MG63 (cell line): ENCODE measurements at regions not wholly inside any gene's neighbourhood (a gene's known extent, or its start where the extent isn't known, plus 50 kb on each side); places are given as distances from the start of the nearest gene placed in this dataset.
"Not testable (repeated sequence)": the region's sequence is repeated elsewhere in the genome, so short reads cannot be mapped to it uniquely, and the experiment has no call there.

Experiments used
- DNase-seq: peaks from one replicate; pipeline ENCODE4 v3.0.0-alpha.2; 2020
- H3K27me3 ChIP-seq: fragments of 250-450 bp; sonication (Bioruptor Pico); 2 replicates; pipeline ENCODE4 v1.5.1; 2020; ENCODE audit warnings: mild to moderate bottlenecking, moderate library complexity
- H3K36me3 ChIP-seq: fragments of 250-450 bp; sonication (Bioruptor Pico); 2 replicates; pipeline ENCODE4 v1.5.1; 2020; ENCODE audit warnings: mild to moderate bottlenecking, moderate library complexity
- H3K4me3 ChIP-seq: fragments of 250-450 bp; sonication (Bioruptor Pico); 2 replicates; pipeline ENCODE4 v1.5.1; 2020; ENCODE audit warnings: mild to moderate bottlenecking, moderate library complexity
- H3K9me3 ChIP-seq: fragments of 250-450 bp; sonication (Bioruptor Pico); 2 replicates; pipeline ENCODE4 v1.5.1; 2020; ENCODE audit warnings: mild to moderate bottlenecking, moderate library complexity

- DNase-seq: no peak
- Histone ChIP-seq H3K36me3 (no peaks in the 10 kb centered on the region), H3K27me3 (no peaks in the 10 kb centered on the region), H3K4me3 (no peak overlapping the region), H3K9me3 (no peaks in the 10 kb centered on the region; the same call in 1 of the 2 replicates)
These were observed 434.7 kb downstream of the CPS1 start for GRCh38 chr2:210991107-210991506.

GRCh38 chr2:210994104-210994503, 437.7 kb downstream of the CPS1 start:
- no peak for DNase-seq
- Histone ChIP-seq H3K27me3 (no peaks in the 10 kb centered on the region), H3K9me3 (no peaks in the 10 kb centered on the region; the same call in 1 of the 2 replicates), H3K4me3 (no peak overlapping the region), H3K36me3 (no peaks in the 10 kb centered on the region)

GRCh38 chr2:210997373-210997772, 441.0 kb downstream of the CPS1 start:
- DNase-seq: no peak
- H3K27me3 ChIP-seq: no peaks in the 10 kb centered on the region
- H3K36me3 ChIP-seq: no peaks in the 10 kb centered on the region
- H3K9me3 ChIP-seq: no peaks in the 10 kb centered on the region; the same call in 1 of the 2 replicates
- no peak overlapping the region for H3K4me3 ChIP-seq

DNA sequence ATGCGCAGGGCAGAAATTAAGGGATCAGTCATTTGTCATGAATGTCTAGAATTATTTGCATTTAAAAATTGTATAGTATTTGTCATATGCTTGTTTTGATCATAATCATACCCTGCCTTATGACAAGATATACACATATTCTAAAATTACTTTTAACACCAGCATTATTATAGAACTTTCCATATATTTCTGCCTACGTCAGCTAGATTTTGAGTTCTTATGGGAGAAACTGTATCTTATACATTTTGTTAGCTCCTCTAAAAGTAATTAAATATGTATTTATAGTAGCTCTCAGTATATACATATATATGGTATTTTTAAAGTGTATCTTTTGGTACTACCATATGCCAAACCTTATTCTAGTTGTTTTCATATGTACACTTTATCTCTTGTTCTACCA, 441.9 kb downstream of the CPS1 start:
- Histone ChIP-seq H3K27me3 (no peaks in the 10 kb centered on the region), H3K9me3 (no peaks in the 10 kb centered on the region; the same call in 1 of the 2 replicates), H3K36me3 (no peaks in the 10 kb centered on the region), H3K4me3 (no peak overlapping the region)
- no peak for DNase-seq

DNA sequence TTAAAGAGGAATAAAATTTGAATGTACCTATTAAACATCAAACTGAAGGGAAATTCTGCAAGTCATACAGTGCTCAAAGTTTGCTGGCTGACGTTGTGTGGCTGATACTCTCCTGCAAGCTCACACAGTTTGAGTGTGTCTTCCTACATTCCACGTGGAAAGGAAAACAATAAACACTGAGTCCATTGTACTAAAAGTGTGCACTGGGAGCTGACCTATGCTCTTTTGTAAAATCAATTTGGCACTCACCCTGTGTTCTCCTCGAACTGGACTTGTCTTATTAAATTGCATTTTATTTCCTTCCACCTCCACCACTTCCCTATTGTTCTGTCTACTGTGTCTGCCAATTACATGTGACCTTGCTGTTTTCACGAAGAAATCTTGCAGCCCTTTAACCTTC, 458.0 kb downstream of the CPS1 start:
- DNase-seq: no peak
- no peak overlapping the region for H3K4me3 ChIP-seq
- no peaks in the 10 kb centered on the region for H3K9me3 ChIP-seq
- no peaks in the 10 kb centered on the region for H3K27me3 ChIP-seq
- H3K36me3 ChIP-seq: no peaks in the 10 kb centered on the region

DNA sequence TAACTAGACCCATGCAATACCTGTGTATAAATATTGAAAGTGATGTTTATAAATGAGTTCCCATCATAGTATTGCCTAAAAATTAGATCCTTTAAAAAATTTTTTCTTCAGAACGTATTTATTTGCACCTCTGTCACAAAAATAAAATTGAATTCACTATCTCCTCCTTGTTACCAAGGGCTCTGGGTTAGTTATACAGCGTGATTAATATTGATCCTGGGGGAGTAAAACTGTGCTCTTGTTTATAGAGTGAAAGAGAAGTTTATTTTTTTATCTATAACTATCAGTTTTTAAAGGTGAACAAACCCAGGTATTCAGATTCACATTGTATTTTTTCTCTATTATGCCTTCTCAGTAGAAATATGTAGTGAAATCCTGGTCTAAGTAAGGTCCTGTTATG, 458.5 kb downstream of the CPS1 start:
- H3K36me3 ChIP-seq: no peaks in the 10 kb centered on the region
- no peaks in the 10 kb centered on the region for H3K27me3 ChIP-seq
- H3K9me3 ChIP-seq: no peaks in the 10 kb centered on the region
- H3K4me3 ChIP-seq: no peak overlapping the region
- DNase-seq: no peak

DNA sequence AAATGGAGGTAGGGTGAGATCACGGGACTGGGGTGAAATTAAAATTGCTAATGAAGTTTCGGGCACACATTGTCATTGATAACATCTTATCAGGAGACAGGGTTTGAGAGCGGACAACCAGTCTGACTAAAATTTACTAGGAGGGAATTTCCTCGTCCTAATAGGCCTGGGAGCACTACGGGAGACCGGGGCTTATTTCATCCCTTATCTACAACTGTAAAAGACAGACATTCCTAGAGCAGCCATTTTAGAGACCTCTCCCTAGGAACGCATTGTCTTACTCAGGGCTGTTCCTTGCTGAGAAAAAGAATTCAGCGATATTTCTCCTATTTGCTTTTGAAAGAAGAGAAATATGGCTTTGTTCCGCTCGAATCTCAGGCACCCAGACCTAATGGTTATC, 468.7 kb downstream of the CPS1 start:
- H3K36me3 ChIP-seq, H3K9me3 ChIP-seq, DNase-seq, H3K4me3 ChIP-seq, H3K27me3 ChIP-seq: not testable (repeated sequence)

GRCh38 chr2:211026109-211026508, 469.7 kb downstream of the CPS1 start:
- H3K4me3 ChIP-seq: no peak overlapping the region
- no peaks in the 10 kb centered on the region for H3K36me3 ChIP-seq
- H3K9me3 ChIP-seq: no peaks in the 10 kb centered on the region
- DNase-seq: no peak
- H3K27me3 ChIP-seq: no peaks in the 10 kb centered on the region

GRCh38 chr2:211027976-211028375, 471.6 kb downstream of the CPS1 start:
- DNase-seq: no peak
- no peak overlapping the region for H3K4me3 ChIP-seq
- H3K27me3 ChIP-seq: no peaks in the 10 kb centered on the region
- H3K36me3 ChIP-seq: no peaks in the 10 kb centered on the region
- no peaks in the 10 kb centered on the region for H3K9me3 ChIP-seq

DNA sequence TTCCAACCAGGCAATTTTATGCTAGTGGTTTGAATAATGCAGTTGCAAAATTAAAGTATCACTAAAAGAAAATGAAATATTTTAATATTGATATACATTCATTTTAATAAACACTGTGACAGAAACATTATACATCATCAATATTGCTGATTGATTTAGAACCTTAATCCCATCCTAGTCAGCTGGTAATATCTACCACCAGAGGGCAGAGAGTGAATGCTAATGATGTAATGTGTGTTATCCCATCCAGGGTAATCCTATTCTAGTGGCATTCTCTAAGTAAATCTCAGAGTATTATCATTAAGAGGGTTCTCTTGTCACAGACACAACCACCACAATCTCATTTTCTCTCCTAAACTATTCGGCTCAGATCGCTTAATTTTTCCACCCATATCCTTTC, 477.4 kb downstream of the CPS1 start:
- Histone ChIP-seq H3K27me3 (no peaks in the 10 kb centered on the region), H3K4me3 (no peak overlapping the region), H3K36me3 (no peaks in the 10 kb centered on the region), H3K9me3 (no peaks in the 10 kb centered on the region)
- DNase-seq: no peak

DNA sequence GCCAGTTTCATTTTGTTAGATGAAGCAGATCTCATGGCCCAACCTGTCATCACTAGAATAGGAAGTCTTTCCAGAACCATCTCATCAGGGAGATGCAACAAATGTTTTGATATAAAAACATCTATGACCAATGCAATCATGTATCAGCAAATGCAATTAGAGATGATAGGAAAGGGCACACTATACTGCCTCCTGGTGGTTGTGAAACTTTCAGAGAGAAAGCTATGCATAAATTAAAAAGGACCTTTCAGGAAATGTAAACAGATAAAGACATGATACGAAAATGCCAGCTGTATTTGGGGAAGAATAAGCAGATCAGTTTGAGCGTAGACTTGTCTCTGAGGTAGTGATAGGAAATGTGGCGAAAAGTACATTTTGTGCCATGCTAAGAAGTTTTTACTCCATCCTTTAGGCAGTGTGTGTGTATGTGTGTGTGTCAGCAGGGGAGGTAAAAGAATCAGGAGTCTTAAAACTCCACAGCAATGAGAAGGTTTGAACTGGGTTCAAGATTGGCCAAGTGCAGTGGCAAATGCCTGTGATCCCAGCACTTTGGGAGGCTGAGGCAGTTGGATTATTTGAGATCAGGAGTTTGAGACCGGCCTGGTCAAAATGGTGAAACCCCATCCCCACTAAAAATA, 479.3 kb downstream of the CPS1 start:
- DNase-seq: no peak

DNA sequence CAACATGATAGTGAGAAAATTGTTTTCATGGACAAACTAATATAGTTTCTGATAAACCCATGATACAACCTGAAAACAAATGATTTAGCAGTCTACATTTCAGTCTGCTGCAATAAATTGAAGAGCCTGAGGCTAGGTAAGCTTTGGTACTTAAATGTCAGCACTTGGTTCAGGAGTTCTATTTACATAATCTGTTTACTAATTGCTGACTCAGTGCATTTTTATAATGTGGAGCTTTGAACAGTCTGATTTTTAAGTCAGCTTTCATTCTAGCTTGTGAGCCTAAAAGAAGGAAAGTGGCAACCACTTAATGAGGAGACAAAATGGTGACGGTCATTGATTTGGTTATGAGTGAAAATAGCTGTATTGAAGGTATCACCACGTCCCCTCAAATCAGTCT, 488.6 kb downstream of the CPS1 start:
- Histone ChIP-seq H3K27me3 (no peaks in the 10 kb centered on the region; the same call in none of the 2 replicates), H3K9me3 (no peaks in the 10 kb centered on the region), H3K36me3 (no peaks in the 10 kb centered on the region), H3K4me3 (no peak overlapping the region)
- DNase-seq: no peak

More for the DNA sequence above, 479.3 kb downstream of the CPS1 start:
- Histone ChIP-seq H3K36me3 (no peaks in the 10 kb centered on the region), H3K9me3 (no peaks in the 10 kb centered on the region), H3K4me3 (no peak overlapping the region), H3K27me3 (no peaks in the 10 kb centered on the region)

GRCh38 chr2:211049321-211050018, 493.1 kb downstream of the CPS1 start:
- Histone ChIP-seq H3K9me3 (no peaks in the 10 kb centered on the region), H3K27me3 (no peaks in the 10 kb centered on the region; the same call in none of the 2 replicates)
- no peak for DNase-seq

DNA sequence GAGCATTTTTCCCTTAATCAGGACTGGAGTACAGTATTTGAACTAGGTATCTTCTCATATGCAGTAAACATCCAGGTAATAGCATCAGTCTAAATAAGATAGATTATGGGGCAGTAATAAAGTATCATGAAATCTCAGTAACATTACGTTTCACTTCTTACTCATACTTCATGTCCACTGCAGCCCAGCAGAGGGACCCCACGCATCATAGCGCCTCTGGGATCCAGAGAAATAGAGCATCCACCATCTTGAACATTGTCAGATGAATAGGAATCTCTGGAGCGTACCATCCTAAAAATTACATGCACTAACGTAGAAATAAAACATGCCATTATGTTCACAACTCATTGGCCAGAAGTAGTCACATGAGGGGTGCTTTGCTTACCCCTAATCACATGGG, 499.0 kb downstream of the CPS1 start:
- DNase-seq: no peak

More at GRCh38 chr2:211049321-211050018, 493.1 kb downstream of the CPS1 start:
- Histone ChIP-seq H3K36me3 (no peaks in the 10 kb centered on the region), H3K4me3 (no peak overlapping the region)

DNA sequence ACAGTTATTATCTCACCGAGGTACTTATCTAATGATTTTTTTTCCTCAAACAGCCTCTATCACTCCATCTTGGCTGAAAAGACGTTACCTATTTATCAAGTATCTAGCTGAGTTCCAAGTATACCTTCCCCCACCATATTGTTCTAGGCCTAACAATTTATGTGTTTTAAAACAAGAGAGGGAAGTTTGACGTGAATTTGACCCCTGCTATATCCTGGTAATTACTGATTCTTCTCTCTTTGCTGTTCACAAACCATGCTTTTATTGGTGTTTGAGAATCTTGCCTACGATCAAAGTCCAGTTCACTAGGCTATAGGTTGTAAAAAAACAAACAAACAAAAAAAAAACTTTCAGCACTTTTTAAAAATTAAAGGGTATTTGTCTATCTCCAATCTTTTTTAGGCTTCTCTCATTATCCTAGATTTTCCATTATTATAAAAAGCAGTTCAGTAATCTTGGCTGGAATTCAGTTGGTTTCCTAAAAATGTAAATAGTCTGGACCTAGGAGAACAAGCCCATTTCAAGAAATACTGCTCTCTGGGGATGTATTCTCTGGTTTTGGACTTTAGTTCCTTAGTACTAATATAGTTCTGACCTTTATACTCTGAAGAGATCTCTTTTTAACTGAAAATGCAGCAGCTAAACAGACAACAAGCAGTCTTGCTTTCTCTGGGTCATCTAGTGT, 505.4 kb downstream of the CPS1 start:
- Histone ChIP-seq H3K36me3 (no peaks in the 10 kb centered on the region), H3K9me3 (no peaks in the 10 kb centered on the region), H3K4me3 (no peak overlapping the region), H3K27me3 (no peaks in the 10 kb centered on the region)
- no peak for DNase-seq

More for the DNA sequence above, 499.0 kb downstream of the CPS1 start:
- H3K27me3 ChIP-seq: no peaks in the 10 kb centered on the region
- no peak overlapping the region for H3K4me3 ChIP-seq
- H3K36me3 ChIP-seq: no peaks in the 10 kb centered on the region
- no peaks in the 10 kb centered on the region for H3K9me3 ChIP-seq

DNA sequence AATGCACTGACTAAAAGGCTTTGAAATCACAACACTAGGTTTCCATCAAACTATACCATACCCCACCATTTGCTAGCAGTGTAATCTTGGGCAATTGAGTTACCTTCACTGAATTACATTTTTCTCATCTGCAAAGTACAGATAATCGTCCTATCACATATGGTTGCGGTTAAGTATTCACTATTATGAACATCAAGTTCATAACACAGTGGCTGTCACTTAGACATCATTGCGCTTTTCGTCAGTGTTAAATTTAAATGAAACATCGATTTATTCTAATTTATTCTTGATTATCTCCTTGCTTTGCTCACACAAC, 505.9 kb downstream of the CPS1 start:
- DNase-seq: no peak
- Histone ChIP-seq H3K4me3 (no peak overlapping the region), H3K36me3 (no peaks in the 10 kb centered on the region), H3K9me3 (no peaks in the 10 kb centered on the region), H3K27me3 (no peaks in the 10 kb centered on the region)

DNA sequence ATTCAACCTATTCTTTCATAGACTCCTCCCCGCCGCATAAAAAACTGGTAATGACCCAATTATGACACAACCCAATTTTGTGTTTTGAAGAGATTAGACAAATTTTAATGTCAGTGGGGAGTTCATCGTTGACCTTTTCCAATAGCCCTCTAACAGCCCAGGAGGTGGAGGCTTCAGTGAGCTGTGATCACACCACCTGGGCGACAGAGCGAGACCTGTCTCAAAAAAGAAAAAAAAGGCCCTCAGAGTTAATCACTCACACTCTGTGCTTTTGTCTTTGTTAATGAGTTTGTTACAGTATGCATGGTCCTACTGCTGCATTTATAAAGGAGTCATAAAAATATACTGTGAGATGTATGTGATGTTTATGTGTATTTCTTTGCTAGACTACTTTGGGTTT, 510.6 kb downstream of the CPS1 start:
- no peak for DNase-seq
- Histone ChIP-seq H3K36me3 (no peaks in the 10 kb centered on the region), H3K9me3 (no peaks in the 10 kb centered on the region), H3K4me3 (no peak overlapping the region), H3K27me3 (no peaks in the 10 kb centered on the region)
